HepG2 (cell line): ENCODE measurements at regions not wholly inside any gene's neighbourhood (a gene's known extent, or its start where the extent isn't known, plus 50 kb on each side); places are given as distances from the start of the nearest gene placed in this dataset.

Experiments used
- ATAC-seq: fragments of 200-7000 bp; cut with Tn5 transposase; 3 replicates; pipeline ENCODE4 v1.9.1; 2020; ENCODE audit warnings: mild to moderate bottlenecking, moderate library complexity
- BruUV-seq: library from RNA; stranded (reverse); fragments of 400-500 nt; replicated peaks from 2 replicates; lab custom pipeline; 2021; lab: Mats Ljungman, UMichigan
- CTCF ChIA-PET: fragments of 300-600 bp; formaldehyde crosslinking; extraction: SDS; loops from one replicate; lab custom pipeline; 2021; ENCODE audit warnings: low total read pairs, inconsistent platforms, low intra/inter-chr PET ratio; lab: Yijun Ruan, JAX
- POLR2A ChIA-PET: fragments of 350-600 bp; sonication (Branson Sonifier 250); formaldehyde crosslinking; loops from one replicate; lab custom pipeline; 2020; ENCODE audit warnings: antibody characterized with exemption, inconsistent platforms; lab: Yijun Ruan, JAX
- DNase-seq: peaks from one replicate; pipeline ENCODE4 v3.0.0-alpha.2; 2015; ENCODE audit warnings: low spot score
- FAIRE-seq: peaks from 3 replicates; lab custom pipeline; 2011; peaks lifted over from hg19 to GRCh38; lab: Jason Lieb, UNC
- H2AFZ ChIP-seq: one replicate; pipeline ENCODE4 v1.6.1; 2011; ENCODE audit warnings: low read length, inconsistent platforms
- H3K27ac ChIP-seq: fragments of 300-600 bp; 3 replicates; pipeline ENCODE4 v1.8.0; 2011; ENCODE audit warnings: mixed run types, mild to moderate bottlenecking, mixed read lengths, low read length, inconsistent platforms; ENCODE audit not compliant: insufficient read depth; ENCODE audit errors: extremely low read length
- H3K27me3 ChIP-seq, 2 experiments: fragments of 200-600 bp in 1 of 2; 2 replicates in 1 of 2; 3 replicates in 1 of 2; pipeline versions ENCODE4 v1.6.0 to v1.8.0; 2011; ENCODE audit warnings: low read length in 2 of 2, mild to moderate bottlenecking in 2 of 2, moderate library complexity in 2 of 2, inconsistent platforms in 1 of 2; ENCODE audit not compliant: insufficient read depth in 2 of 2, control insufficient read depth in 1 of 2
- H3K36me3 ChIP-seq, 2 experiments: fragments of 200-600 bp in 1 of 2; replicated peaks in 1 of 2; 2 replicates in 1 of 2; 3 replicates in 1 of 2; pipeline versions ENCODE4 v1.5.1 to v1.8.0; 2011; ENCODE audit warnings: low read length in 2 of 2, inconsistent platforms in 1 of 2; ENCODE audit not compliant: insufficient read depth in 2 of 2, control insufficient read depth in 1 of 2
- H3K4me1 ChIP-seq: 2 replicates; pipeline ENCODE4 v1.5.1; 2012; ENCODE audit warnings: low read length, inconsistent platforms; ENCODE audit not compliant: insufficient read depth
- H3K4me2 ChIP-seq: 2 replicates; pipeline ENCODE4 v1.6.0; 2011; ENCODE audit warnings: low read depth, low read length, inconsistent platforms
- H3K4me3 ChIP-seq, 3 experiments: fragments of 200-600 bp in 1 of 3; sonication (generic), shearing (Covaris generic) in 1 of 3; replicated peaks in 1 of 3; 2 replicates each; pipeline ENCODE4 v1.5.1; 2011 to 2016; ENCODE audit warnings: low read length in 3 of 3, inconsistent platforms in 2 of 3, low read depth in 2 of 3, mild to moderate bottlenecking in 2 of 3, control low read depth in 1 of 3, mixed read lengths in 1 of 3; ENCODE audit not compliant: insufficient read depth in 1 of 3
- H3K79me2 ChIP-seq: one replicate; pipeline ENCODE4 v1.6.1; 2011; ENCODE audit warnings: low read length, inconsistent platforms; ENCODE audit not compliant: insufficient read depth
- H3K9ac ChIP-seq: 2 replicates; pipeline ENCODE4 v1.6.0; 2011; ENCODE audit warnings: mild to moderate bottlenecking, low read depth, low read length, inconsistent platforms; ENCODE audit not compliant: insufficient read depth
- H3K9me3 ChIP-seq: 2 replicates; pipeline ENCODE4 v1.5.1; 2012; ENCODE audit warnings: mild to moderate bottlenecking, low read length
- H4K20me1 ChIP-seq: 2 replicates; pipeline ENCODE4 v1.6.0; 2011; ENCODE audit warnings: inconsistent platforms, mild to moderate bottlenecking, low read length, moderate library complexity; ENCODE audit not compliant: insufficient read depth
- CHCHD3 ChIP-seq: sonication (generic); formaldehyde crosslinking; IDR thresholded peaks from 2 replicates; pipeline ENCODE4 v1.8.0; 2022; ENCODE audit warnings: mild to moderate bottlenecking, missing genetic modification reagents, moderate library complexity
- PAX8 ChIP-seq: sonication (generic); formaldehyde crosslinking; IDR thresholded peaks from 2 replicates; pipeline ENCODE4 v1.8.0; 2022; ENCODE audit warnings: mild to moderate bottlenecking, missing genetic modification reagents, borderline replicate concordance
- ZIK1 ChIP-seq: sonication (generic); formaldehyde crosslinking; IDR thresholded peaks from 2 replicates; pipeline ENCODE4 v1.5.0; 2020; ENCODE audit warnings: mild to moderate bottlenecking, low read depth, missing genetic modification reagents, borderline replicate concordance
- ZNF253 ChIP-seq: sonication (generic); formaldehyde crosslinking; IDR thresholded peaks from 2 replicates; pipeline ENCODE4 v1.8.0; 2022; ENCODE audit warnings: mild to moderate bottlenecking, missing genetic modification reagents, borderline replicate concordance
- ZNF274 ChIP-seq: sonication (generic); formaldehyde crosslinking; IDR thresholded peaks from 2 replicates; pipeline ENCODE4 v1.5.1; 2020; ENCODE audit warnings: mild to moderate bottlenecking, missing genetic modification reagents
- WGBS: methylation state at CpG from one replicate; pipeline ENCODE4 v1.1.6; 2017; ENCODE audit warnings: low lambda C conversion rate; 5-methylcytosine and 5-hydroxymethylcytosine counted together
- in situ Hi-C: cut with HindIII; loops from 2 replicates; pipeline ENCODE4 v1.10.0; 2017; ENCODE audit warnings: low pct_unique_long_range_greater_than_20kb; ENCODE audit not compliant: extremely low pct_ligation_motif_present
- intact Hi-C: fragments of 100-400 bp; cut with micrococcal nuclease; formaldehyde crosslinking; loops from one replicate; pipeline ENCODE4 v1.10.0; 2022; ENCODE audit not compliant: unreplicated experiment
- TF ChIP-seq, protein P1 (sequence below), 2 experiments: sonication (generic) in 1 of 2; formaldehyde crosslinking in 1 of 2; IDR thresholded peaks; 2 replicates each; pipeline versions ENCODE4 v1.6.1 to v1.9.0; 2014 to 2022; ENCODE audit warnings: antibody characterized with exemption in 1 of 2, borderline replicate concordance in 1 of 2, inconsistent platforms in 1 of 2, low read depth in 1 of 2, missing genetic modification reagents in 1 of 2
- TF ChIP-seq, protein P2 (sequence below): sonication (generic); formaldehyde crosslinking; IDR thresholded peaks from 2 replicates; pipeline ENCODE4 v1.5.0; 2020; ENCODE audit warnings: missing genetic modification reagents
- TF ChIP-seq, protein P3 (sequence below): sonication (generic); formaldehyde crosslinking; IDR thresholded peaks from 2 replicates; pipeline ENCODE4 v1.8.1; 2023; ENCODE audit warnings: mild to moderate bottlenecking, missing genetic modification reagents

DNA sequence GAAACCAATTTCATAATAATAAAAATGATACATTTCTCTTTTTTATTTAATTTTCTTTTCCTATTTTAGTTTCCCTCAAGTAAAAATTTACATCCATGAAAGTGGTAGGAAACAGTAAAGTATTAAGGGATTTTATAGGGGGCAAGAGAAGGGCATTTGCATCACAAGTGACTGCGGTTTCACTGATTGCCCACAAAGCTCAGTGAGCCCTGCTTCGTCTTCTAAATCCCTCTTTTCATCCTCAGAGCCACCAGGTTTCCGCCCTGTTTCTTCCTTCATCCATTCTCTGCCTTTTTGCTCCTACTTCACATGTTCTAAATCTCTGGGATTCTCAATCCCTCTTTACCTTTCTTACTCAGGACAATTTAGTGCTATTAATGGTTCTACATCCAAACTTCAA lies 491.4 kb downstream of the LRRC70 start:
- no TSS peak for BruUV-seq
- Histone ChIP-seq H3K79me2 (no peaks in the 10 kb centered on the region), H3K9me3 (no peaks in the 10 kb centered on the region), H3K4me3 (no peak overlapping the region), H3K27me3 (no peaks in the 10 kb centered on the region), H3K4me2 (no peak overlapping the region), H3K9ac (no peak overlapping the region), H2AFZ (no peak overlapping the region), H3K27ac (no peak overlapping the region), H3K36me3 (no peaks in the 10 kb centered on the region), H4K20me1 (no peaks in the 10 kb centered on the region), H3K4me1 (no peaks in the 10 kb centered on the region)
- ATAC-seq (no peak), FAIRE-seq (no peak), DNase-seq (no peak)
- intact Hi-C loops: no loop called here
- in situ Hi-C loops: no loop called here
- POLR2A ChIA-PET: no interaction called here
- WGBS: under 1% methylated on average over 3 of the region's 3 CpGs
- TF ChIP-seq PAX8 (no peak), ZNF253 (CRISPR knock-in tag) (no peak), CHCHD3 (CRISPR knock-in tag) (no peak), ZNF274 (CRISPR knock-in tag) (no peak), ZIK1 (no peak)
- TF ChIP-seq, protein P1, sequence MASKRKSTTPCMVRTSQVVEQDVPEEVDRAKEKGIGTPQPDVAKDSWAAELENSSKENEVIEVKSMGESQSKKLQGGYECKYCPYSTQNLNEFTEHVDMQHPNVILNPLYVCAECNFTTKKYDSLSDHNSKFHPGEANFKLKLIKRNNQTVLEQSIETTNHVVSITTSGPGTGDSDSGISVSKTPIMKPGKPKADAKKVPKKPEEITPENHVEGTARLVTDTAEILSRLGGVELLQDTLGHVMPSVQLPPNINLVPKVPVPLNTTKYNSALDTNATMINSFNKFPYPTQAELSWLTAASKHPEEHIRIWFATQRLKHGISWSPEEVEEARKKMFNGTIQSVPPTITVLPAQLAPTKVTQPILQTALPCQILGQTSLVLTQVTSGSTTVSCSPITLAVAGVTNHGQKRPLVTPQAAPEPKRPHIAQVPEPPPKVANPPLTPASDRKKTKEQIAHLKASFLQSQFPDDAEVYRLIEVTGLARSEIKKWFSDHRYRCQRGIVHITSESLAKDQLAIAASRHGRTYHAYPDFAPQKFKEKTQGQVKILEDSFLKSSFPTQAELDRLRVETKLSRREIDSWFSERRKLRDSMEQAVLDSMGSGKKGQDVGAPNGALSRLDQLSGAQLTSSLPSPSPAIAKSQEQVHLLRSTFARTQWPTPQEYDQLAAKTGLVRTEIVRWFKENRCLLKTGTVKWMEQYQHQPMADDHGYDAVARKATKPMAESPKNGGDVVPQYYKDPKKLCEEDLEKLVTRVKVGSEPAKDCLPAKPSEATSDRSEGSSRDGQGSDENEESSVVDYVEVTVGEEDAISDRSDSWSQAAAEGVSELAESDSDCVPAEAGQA (IDR thresholded peaks at IDR 0.05; ENCODE audit: low read depth): no peak
- TF ChIP-seq, protein P1 (CRISPR knock-in tag; IDR thresholded peaks at IDR 0.05; ENCODE audit: borderline replicate concordance): no peak
- TF ChIP-seq, protein P2, sequence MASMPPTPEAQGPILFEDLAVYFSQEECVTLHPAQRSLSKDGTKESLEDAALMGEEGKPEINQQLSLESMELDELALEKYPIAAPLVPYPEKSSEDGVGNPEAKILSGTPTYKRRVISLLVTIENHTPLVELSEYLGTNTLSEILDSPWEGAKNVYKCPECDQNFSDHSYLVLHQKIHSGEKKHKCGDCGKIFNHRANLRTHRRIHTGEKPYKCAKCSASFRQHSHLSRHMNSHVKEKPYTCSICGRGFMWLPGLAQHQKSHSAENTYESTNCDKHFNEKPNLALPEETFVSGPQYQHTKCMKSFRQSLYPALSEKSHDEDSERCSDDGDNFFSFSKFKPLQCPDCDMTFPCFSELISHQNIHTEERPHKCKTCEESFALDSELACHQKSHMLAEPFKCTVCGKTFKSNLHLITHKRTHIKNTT (CRISPR knock-in tag): no peak
- TF ChIP-seq, protein P3, sequence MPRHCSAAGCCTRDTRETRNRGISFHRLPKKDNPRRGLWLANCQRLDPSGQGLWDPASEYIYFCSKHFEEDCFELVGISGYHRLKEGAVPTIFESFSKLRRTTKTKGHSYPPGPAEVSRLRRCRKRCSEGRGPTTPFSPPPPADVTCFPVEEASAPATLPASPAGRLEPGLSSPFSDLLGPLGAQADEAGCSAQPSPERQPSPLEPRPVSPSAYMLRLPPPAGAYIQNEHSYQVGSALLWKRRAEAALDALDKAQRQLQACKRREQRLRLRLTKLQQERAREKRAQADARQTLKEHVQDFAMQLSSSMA (CRISPR knock-in tag): no peak
- CTCF ChIA-PET: no interaction called here
